ENCODE measurements at regions not wholly inside any gene's neighbourhood (a gene's known extent, or its start where the extent isn't known, plus 50 kb on each side); places are given as distances from the start of the nearest gene placed in this dataset.

- TF ChIP-seq POLR2A (IDR thresholded peaks at IDR 0.05) (no peak), CTCF (IDR thresholded peaks at IDR 0.05) (no peak), EP300 (IDR thresholded peaks at IDR 0.05) (no peak)
Measured at GRCh38 chr7:41599760-41600159, 103.1 kb downstream of the INHBA start.
